Mesothelial cell of epicardium (in vitro differentiated cells): ENCODE measurements at regions not wholly inside any gene's neighbourhood (a gene's known extent, or its start where the extent isn't known, plus 50 kb on each side); places are given as distances from the start of the nearest gene placed in this dataset.

ENCODE experiments used
- DNase-seq, 2 experiments: peaks; one replicate each; pipeline ENCODE4 v3.0.0; 2021; ENCODE audit warnings: low spot score in 2 of 2; ENCODE audit not compliant: unreplicated experiment in 2 of 2
- H3K27ac Mint-ChIP-seq: 2 replicates; pipeline ENCODE4 v1.8.0; 2021; ENCODE audit warnings: mixed read lengths
- H3K27me3 Mint-ChIP-seq: 2 replicates; pipeline ENCODE4 v1.8.0; 2021; ENCODE audit warnings: low read depth, mixed read lengths
- H3K36me3 Mint-ChIP-seq: 2 replicates; pipeline ENCODE4 v1.8.0; 2021; ENCODE audit warnings: mixed read lengths
- H3K4me1 Mint-ChIP-seq: 2 replicates; pipeline ENCODE4 v1.8.0; 2021; ENCODE audit warnings: mixed read lengths
- H3K4me3 Mint-ChIP-seq: 2 replicates; pipeline ENCODE4 v1.8.0; 2021; ENCODE audit warnings: mild to moderate bottlenecking, moderate library complexity, mixed read lengths
- H3K9me3 Mint-ChIP-seq: 2 replicates; pipeline ENCODE4 v1.8.0; 2021; ENCODE audit warnings: mixed read lengths
- CTCF ChIP-seq: fragments of 200-600 bp; sonication (generic); IDR thresholded peaks from one replicate; pipeline ENCODE4 v1.5.0; 2021; ENCODE audit warnings: antibody characterized with exemption; ENCODE audit not compliant: unreplicated experiment

- no peak for DNase-seq
- no peaks in the 10 kb centered on the region for H3K27me3 Mint-ChIP-seq
- H3K36me3 Mint-ChIP-seq: peaks cover 5% of the 10 kb centered on the region
- TF ChIP-seq CTCF: no peak
- no peak overlapping the region for H3K4me3 Mint-ChIP-seq
- H3K9me3 Mint-ChIP-seq: peaks cover 28% of the 10 kb centered on the region
- no peak overlapping the region for H3K27ac Mint-ChIP-seq
- H3K4me1 Mint-ChIP-seq: peaks cover 3% of the 10 kb centered on the region
Observed at GRCh38 chr6:139557547-139557946, 183.1 kb upstream of the CITED2 start.

- no peak overlapping the region for H3K27ac Mint-ChIP-seq
- no peak overlapping the region for H3K4me3 Mint-ChIP-seq
- DNase-seq: no peak
- peaks cover 5% of the 10 kb centered on the region for H3K36me3 Mint-ChIP-seq
- peaks cover 27% of the 10 kb centered on the region for H3K9me3 Mint-ChIP-seq
- H3K4me1 Mint-ChIP-seq: peaks cover 8% of the 10 kb centered on the region
- no peaks in the 10 kb centered on the region for H3K27me3 Mint-ChIP-seq
- no peak for TF ChIP-seq CTCF
Observed at GRCh38 chr6:139556532-139556931, 182.1 kb upstream of the CITED2 start.

- TF ChIP-seq CTCF: no peak
- no peak overlapping the region for H3K27ac Mint-ChIP-seq
- H3K36me3 Mint-ChIP-seq: no peaks in the 10 kb centered on the region
- peaks cover 5% of the 10 kb centered on the region for H3K9me3 Mint-ChIP-seq
- H3K4me3 Mint-ChIP-seq: no peak overlapping the region
- peaks cover 27% of the 10 kb centered on the region for H3K4me1 Mint-ChIP-seq
- DNase-seq: no peak
- H3K27me3 Mint-ChIP-seq: no peaks in the 10 kb centered on the region
Observed at GRCh38 chr6:139553916-139554315, 179.5 kb upstream of the CITED2 start.

- Mint-ChIP-seq H3K36me3 (no peaks in the 10 kb centered on the region), H3K27ac (peak overlapping the region; percentile 55), H3K9me3 (no peaks in the 10 kb centered on the region), H3K27me3 (no peaks in the 10 kb centered on the region), H3K4me3 (no peak overlapping the region), H3K4me1 (peaks cover 42% of the 10 kb centered on the region)
- no peak for TF ChIP-seq CTCF
- DNase-seq: no peak
Observed at GRCh38 chr6:139551376-139551775, 176.9 kb upstream of the CITED2 start.

- Mint-ChIP-seq H3K4me1 (peaks cover 52% of the 10 kb centered on the region), H3K36me3 (no peaks in the 10 kb centered on the region), H3K4me3 (no peak overlapping the region), H3K27ac (peak overlapping the region; percentile 55), H3K9me3 (no peaks in the 10 kb centered on the region), H3K27me3 (no peaks in the 10 kb centered on the region)
- no peak for TF ChIP-seq CTCF
- DNase-seq: no peak
Observed at GRCh38 chr6:139550361-139550760, 175.9 kb upstream of the CITED2 start.

- H3K27me3 Mint-ChIP-seq: no peaks in the 10 kb centered on the region
- no peak overlapping the region for H3K4me3 Mint-ChIP-seq
- TF ChIP-seq CTCF: no peak
- peak overlapping the region; percentile 28 for H3K27ac Mint-ChIP-seq
- no peak for DNase-seq
- no peaks in the 10 kb centered on the region for H3K9me3 Mint-ChIP-seq
- peaks cover 58% of the 10 kb centered on the region for H3K4me1 Mint-ChIP-seq
- no peaks in the 10 kb centered on the region for H3K36me3 Mint-ChIP-seq
Observed at GRCh38 chr6:139549561-139550070, 175.2 kb upstream of the CITED2 start.
